ENCODE measurements at regions not wholly inside any gene's neighbourhood (a gene's known extent, or its start where the extent isn't known, plus 50 kb on each side); places are given as distances from the start of the nearest gene placed in this dataset.

- TF ChIP-seq PRDM15 (CRISPR knock-in tag; IDR thresholded peaks at IDR 0.05) (no peak), CTCF (IDR thresholded peaks at IDR 0.05) (no peak), SMAD3 (CRISPR knock-in tag; IDR thresholded peaks at IDR 0.05; ENCODE audit: borderline replicate concordance) (no peak), TCF7 (CRISPR knock-in tag; IDR thresholded peaks at IDR 0.05; ENCODE audit: low read depth) (no peak), JUN (CRISPR knock-in tag; IDR thresholded peaks at IDR 0.05) (no peak), E2F4 (CRISPR knock-in tag; IDR thresholded peaks at IDR 0.05; ENCODE audit: borderline replicate concordance, low read depth) (no peak), USF2 (CRISPR knock-in tag; IDR thresholded peaks at IDR 0.05) (no peak), MLX (CRISPR knock-in tag; IDR thresholded peaks at IDR 0.05) (no peak), ZMAT4 (CRISPR knock-in tag; IDR thresholded peaks at IDR 0.05) (no peak), ESRRA (CRISPR knock-in tag; IDR thresholded peaks at IDR 0.05; ENCODE audit: borderline replicate concordance) (no peak), FOXP4 (CRISPR knock-in tag; IDR thresholded peaks at IDR 0.05) (no peak), MAX (CRISPR knock-in tag; IDR thresholded peaks at IDR 0.05) (no peak), ATF2 (CRISPR knock-in tag; IDR thresholded peaks at IDR 0.05; ENCODE audit: borderline replicate concordance, low read depth) (no peak)
Measured at GRCh38 chr4:55749666-55750065, 69.9 kb upstream of the EXOC1L start.

All from WTC11 (cell line).